ENCODE measurements at regions not wholly inside any gene's neighbourhood (a gene's known extent, or its start where the extent isn't known, plus 50 kb on each side); places are given as distances from the start of the nearest gene placed in this dataset.
"Not testable (repeated sequence)": the region's sequence is repeated elsewhere in the genome, so short reads cannot be mapped to it uniquely, and the experiment has no call there.

- no peak for DNase-seq
Measured at GRCh38 chr13:95391362-95391761, 90.1 kb upstream of the ABCC4 start.

- no peak for DNase-seq
Measured at GRCh38 chr13:95391785-95392184, 90.5 kb upstream of the ABCC4 start.

- DNase-seq, result no peak
Measured at GRCh38 chr13:95392597-95392996, 91.3 kb upstream of the ABCC4 start.

GRCh38 chr13:95403349-95404140 lies 102.3 kb upstream of the ABCC4 start:
- DNase-seq, result no peak

- peak; percentile 65 for DNase-seq
Measured at GRCh38 chr13:95404141-95404882, 103.1 kb upstream of the ABCC4 start.

- DNase-seq, result no peak
Measured at GRCh38 chr13:95406176-95406575, 104.9 kb upstream of the ABCC4 start.

GRCh38 chr13:95411428-95412040 lies 110.3 kb upstream of the ABCC4 start:
- no peak for DNase-seq

- DNase-seq, result no peak
Measured at GRCh38 chr13:95418946-95419345, 117.7 kb upstream of the ABCC4 start.

GRCh38 chr13:95420501-95420900 lies 119.2 kb upstream of the ABCC4 start:
- DNase-seq, result no peak

GRCh38 chr13:95426631-95427030 lies 125.4 kb upstream of the ABCC4 start:
- no peak for DNase-seq

- DNase-seq, result not testable (repeated sequence)
Measured at GRCh38 chr13:95430525-95430924, 122.0 kb upstream of the CLDN10 start.

GRCh38 chr13:95432141-95432540 lies 120.4 kb upstream of the CLDN10 start:
- no peak for DNase-seq

- no peak for DNase-seq
Measured at GRCh38 chr13:95433537-95433936, 119.0 kb upstream of the CLDN10 start.

GRCh38 chr13:95434111-95434510 lies 118.4 kb upstream of the CLDN10 start:
- DNase-seq, result no peak

- DNase-seq, result no peak
Measured at GRCh38 chr13:95437561-95437960, 115.0 kb upstream of the CLDN10 start.

- DNase-seq, result no peak
Measured at GRCh38 chr13:95438297-95438696, 114.2 kb upstream of the CLDN10 start.

- no peak for DNase-seq
Measured at GRCh38 chr13:95440441-95441088, 112.0 kb upstream of the CLDN10 start.

GRCh38 chr13:95441326-95441725 lies 111.2 kb upstream of the CLDN10 start:
- no peak for DNase-seq

GRCh38 chr13:95444006-95444730 lies 108.4 kb upstream of the CLDN10 start:
- no peak for DNase-seq

GRCh38 chr13:95445131-95445530 lies 107.4 kb upstream of the CLDN10 start:
- DNase-seq, result no peak

- no peak for DNase-seq
Measured at GRCh38 chr13:95447814-95448213, 104.7 kb upstream of the CLDN10 start.

- no peak for DNase-seq
Measured at GRCh38 chr13:95451656-95452055, 100.9 kb upstream of the CLDN10 start.

- no peak for DNase-seq
Measured at GRCh38 chr13:95452375-95452774, 100.1 kb upstream of the CLDN10 start.

All from effector CD8-positive, alpha-beta T cell (primary cell).